ENCODE measurements at regions not wholly inside any gene's neighbourhood (a gene's known extent, or its start where the extent isn't known, plus 50 kb on each side); places are given as distances from the start of the nearest gene placed in this dataset.

DNA sequence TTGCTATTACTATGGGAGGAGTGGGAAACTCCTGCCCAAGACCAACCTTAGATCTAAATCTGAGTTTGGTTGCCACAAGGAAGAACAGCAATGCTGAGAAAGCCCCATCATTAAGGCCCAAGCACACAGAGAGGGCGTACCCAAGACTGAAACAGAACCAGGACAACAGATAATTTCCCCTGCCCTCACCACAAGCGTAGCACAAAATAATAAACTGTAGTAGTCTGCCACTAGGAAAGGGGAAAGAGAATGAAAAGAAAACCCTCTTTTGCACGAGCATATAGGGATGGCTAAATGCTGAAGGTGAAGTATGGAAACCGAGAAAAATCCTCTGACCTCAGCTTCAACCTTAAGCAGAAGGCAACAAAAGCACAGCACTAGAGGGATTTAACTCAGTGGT is 76.5 kb upstream of the DHRS4 start:
- H3K27ac Mint-ChIP-seq (ENCODE audit: unreplicated experiment): no peak overlapping the region
- no peaks in the 10 kb centered on the region for H3K36me3 Mint-ChIP-seq (ENCODE audit: insufficient read depth, unreplicated experiment)
- H3K9me3 Mint-ChIP-seq (ENCODE audit: unreplicated experiment): no peaks in the 10 kb centered on the region
- H3K27me3 Mint-ChIP-seq (ENCODE audit: insufficient read depth, unreplicated experiment): peaks cover 3% of the 10 kb centered on the region
- TF ChIP-seq, protein P1, sequence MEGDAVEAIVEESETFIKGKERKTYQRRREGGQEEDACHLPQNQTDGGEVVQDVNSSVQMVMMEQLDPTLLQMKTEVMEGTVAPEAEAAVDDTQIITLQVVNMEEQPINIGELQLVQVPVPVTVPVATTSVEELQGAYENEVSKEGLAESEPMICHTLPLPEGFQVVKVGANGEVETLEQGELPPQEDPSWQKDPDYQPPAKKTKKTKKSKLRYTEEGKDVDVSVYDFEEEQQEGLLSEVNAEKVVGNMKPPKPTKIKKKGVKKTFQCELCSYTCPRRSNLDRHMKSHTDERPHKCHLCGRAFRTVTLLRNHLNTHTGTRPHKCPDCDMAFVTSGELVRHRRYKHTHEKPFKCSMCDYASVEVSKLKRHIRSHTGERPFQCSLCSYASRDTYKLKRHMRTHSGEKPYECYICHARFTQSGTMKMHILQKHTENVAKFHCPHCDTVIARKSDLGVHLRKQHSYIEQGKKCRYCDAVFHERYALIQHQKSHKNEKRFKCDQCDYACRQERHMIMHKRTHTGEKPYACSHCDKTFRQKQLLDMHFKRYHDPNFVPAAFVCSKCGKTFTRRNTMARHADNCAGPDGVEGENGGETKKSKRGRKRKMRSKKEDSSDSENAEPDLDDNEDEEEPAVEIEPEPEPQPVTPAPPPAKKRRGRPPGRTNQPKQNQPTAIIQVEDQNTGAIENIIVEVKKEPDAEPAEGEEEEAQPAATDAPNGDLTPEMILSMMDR (IDR thresholded peaks at IDR 0.05; ENCODE audit: insufficient read depth in 1 of 2, low read depth in 1 of 2, low read length in 1 of 2, severe bottlenecking in 1 of 2, unreplicated experiment in 1 of 2): no peak
- ChIA-PET POLR2A (no interaction called here), CTCF (interaction anchor here (0.6 to 1.1 kb wide), 2 partner anchors 33 to 211 kb away, joined by 3 to 4 read pairs; no protein-coding TSS in a partner anchor)
- BruUV-seq (replicated peaks): no TSS peak
- DNase-seq: no peak
- Histone ChIP-seq H3K4me3 (ENCODE audit: low read depth, low read length) (no peak overlapping the region), H3K9me3 (no peaks in the 10 kb centered on the region; the same call in 1 of the 2 replicates), H3K4me1 (no peaks in the 10 kb centered on the region), H3K36me3 (ENCODE audit: control insufficient read depth, insufficient read depth, low read length) (no peaks in the 10 kb centered on the region), H3K27me3 (replicated peaks; ENCODE audit: control insufficient read depth, insufficient read depth, low read length) (no peaks in the 10 kb centered on the region)
- intact Hi-C loops (cut with micrococcal nuclease; ENCODE audit: unreplicated experiment): no loop called here
- no peak overlapping the region for H3K4me3 Mint-ChIP-seq (ENCODE audit: unreplicated experiment)
- no peaks in the 10 kb centered on the region for H3K4me1 Mint-ChIP-seq (ENCODE audit: low read depth, unreplicated experiment)

DNA sequence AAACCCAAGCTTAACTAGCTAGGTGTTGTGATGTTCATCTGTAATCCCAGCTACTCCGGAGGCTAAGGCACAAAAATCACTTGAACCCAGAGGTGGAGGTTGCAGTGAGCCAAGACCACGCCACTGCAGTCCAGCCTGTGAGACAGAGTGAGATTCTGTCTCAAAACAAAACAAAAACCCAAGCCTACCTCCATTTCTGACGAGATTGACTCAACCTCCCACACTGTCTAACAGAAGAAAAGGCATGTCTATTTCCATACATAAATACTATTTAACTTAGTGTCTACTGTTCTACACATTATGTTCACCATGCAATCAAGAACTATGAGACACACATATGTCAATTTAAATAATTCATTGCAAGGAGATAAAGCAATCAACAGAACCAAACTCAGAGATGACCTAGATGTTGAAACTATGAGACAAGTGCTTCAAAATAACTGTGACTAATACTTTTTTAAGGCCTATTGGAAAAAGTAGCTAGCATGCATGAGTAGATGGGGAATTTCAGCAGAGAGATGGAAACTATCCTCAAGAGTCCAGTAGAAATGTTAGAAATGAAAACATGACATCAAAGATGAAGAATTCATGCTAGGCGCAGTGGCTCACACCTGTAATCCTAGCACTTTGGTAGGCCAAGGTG is 75.9 kb upstream of the DHRS4 start:
- no TSS peak for BruUV-seq (replicated peaks)
- H3K27me3 Mint-ChIP-seq (ENCODE audit: insufficient read depth, unreplicated experiment): peaks cover 3% of the 10 kb centered on the region
- TF ChIP-seq, protein P1 (IDR thresholded peaks at IDR 0.05; ENCODE audit: insufficient read depth in 1 of 2, low read depth in 1 of 2, low read length in 1 of 2, severe bottlenecking in 1 of 2, unreplicated experiment in 1 of 2): no peak
- no peaks in the 10 kb centered on the region for H3K36me3 ChIP-seq (ENCODE audit: control insufficient read depth, insufficient read depth, low read length)
- no peaks in the 10 kb centered on the region for H3K36me3 Mint-ChIP-seq (ENCODE audit: insufficient read depth, unreplicated experiment)
- intact Hi-C loops (cut with micrococcal nuclease; ENCODE audit: unreplicated experiment): no loop called here
- CTCF ChIA-PET: interaction anchor here (1.1 kb wide), 1 partner anchor 33 kb away, joined by 3 read pairs; no protein-coding TSS in a partner anchor
- H3K4me3 ChIP-seq (ENCODE audit: low read depth, low read length): no peak overlapping the region
- H3K27ac Mint-ChIP-seq (ENCODE audit: unreplicated experiment): no peak overlapping the region
- no peaks in the 10 kb centered on the region for H3K9me3 Mint-ChIP-seq (ENCODE audit: unreplicated experiment)
- no peaks in the 10 kb centered on the region for H3K27me3 ChIP-seq (replicated peaks; ENCODE audit: control insufficient read depth, insufficient read depth, low read length)
- no peak for DNase-seq
- H3K4me1 ChIP-seq: no peaks in the 10 kb centered on the region
- H3K4me1 Mint-ChIP-seq (ENCODE audit: low read depth, unreplicated experiment): no peaks in the 10 kb centered on the region
- H3K4me3 Mint-ChIP-seq (ENCODE audit: unreplicated experiment): no peak overlapping the region
- POLR2A ChIA-PET: no interaction called here
- H3K9me3 ChIP-seq: no peaks in the 10 kb centered on the region; the same call in 1 of the 2 replicates

DNA sequence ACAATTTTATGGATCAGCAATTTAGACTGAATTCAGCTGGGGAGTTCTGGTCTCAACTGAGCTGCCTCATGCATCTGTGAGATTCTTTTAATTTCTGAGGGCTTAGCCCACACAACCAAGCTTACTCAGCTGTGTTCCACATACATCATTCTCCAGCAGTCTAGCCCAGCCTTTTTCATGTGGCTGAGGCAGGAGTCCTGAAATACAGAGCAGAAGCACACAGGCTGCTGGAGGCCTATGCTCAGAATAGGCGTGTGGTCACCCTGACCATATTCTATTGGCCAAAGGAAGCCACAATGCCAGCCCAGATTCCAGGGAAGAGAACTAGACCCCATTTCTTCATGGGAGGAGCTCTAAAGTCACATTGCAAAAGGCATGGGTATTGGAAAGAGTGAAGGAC is 72.3 kb upstream of the DHRS4 start:
- no peaks in the 10 kb centered on the region; the same call in 1 of the 2 replicates for H3K9me3 ChIP-seq
- Mint-ChIP-seq H3K27ac (ENCODE audit: unreplicated experiment) (no peak overlapping the region), H3K4me1 (ENCODE audit: low read depth, unreplicated experiment) (peaks cover 20% of the 10 kb centered on the region), H3K36me3 (ENCODE audit: insufficient read depth, unreplicated experiment) (no peaks in the 10 kb centered on the region), H3K27me3 (ENCODE audit: insufficient read depth, unreplicated experiment) (no peaks in the 10 kb centered on the region), H3K4me3 (ENCODE audit: unreplicated experiment) (no peak overlapping the region), H3K9me3 (ENCODE audit: unreplicated experiment) (no peaks in the 10 kb centered on the region)
- no peak for DNase-seq
- TF ChIP-seq, protein P1 (IDR thresholded peaks at IDR 0.05; ENCODE audit: insufficient read depth in 1 of 2, low read depth in 1 of 2, low read length in 1 of 2, severe bottlenecking in 1 of 2, unreplicated experiment in 1 of 2): no peak
- no peak overlapping the region for H3K4me3 ChIP-seq (ENCODE audit: low read depth, low read length)
- BruUV-seq (replicated peaks): no TSS peak
- H3K27me3 ChIP-seq (replicated peaks; ENCODE audit: control insufficient read depth, insufficient read depth, low read length): no peaks in the 10 kb centered on the region
- CTCF ChIA-PET: interaction anchor here (0.5 kb wide), 1 partner anchor 340 kb away, joined by 3 read pairs; no protein-coding TSS in a partner anchor
- H3K36me3 ChIP-seq (ENCODE audit: control insufficient read depth, insufficient read depth, low read length): no peaks in the 10 kb centered on the region
- peaks cover 6% of the 10 kb centered on the region; the same call in 1 of the 2 replicates for H3K4me1 ChIP-seq
- POLR2A ChIA-PET: no interaction called here
- intact Hi-C loops (cut with micrococcal nuclease; ENCODE audit: unreplicated experiment): no loop called here

Measured in Caco-2 (cell line).